Testis (tissue), 2 donors: ENCODE measurements at regions not wholly inside any gene's neighbourhood (a gene's known extent, or its start where the extent isn't known, plus 50 kb on each side); places are given as distances from the start of the nearest gene placed in this dataset.

Experiments used
- CTCF ChIP-seq, 3 experiments: fragments of 450-650 bp in 2 of 3; fragments of 200-600 bp in 1 of 3; sonication (generic) in 1 of 3; IDR thresholded peaks; one replicate each; pipeline ENCODE4 v1.5.1; 2016 to 2019; ENCODE audit warnings: antibody characterized with exemption in 3 of 3, mild to moderate bottlenecking in 2 of 3, moderate library complexity in 1 of 3
- POLR2A ChIP-seq: fragments of 450-650 bp; IDR thresholded peaks from one replicate; pipeline ENCODE4 v1.6.1; 2017; ENCODE audit warnings: antibody characterized with exemption, mild to moderate bottlenecking, moderate library complexity

- TF ChIP-seq CTCF (IDR thresholded peaks at IDR 0.05) (no peak), POLR2A (no peak)
Measured at GRCh38 chr22:49270595-49271368, 556.9 kb downstream of the BRD1 start.
